ENCODE measurements at regions not wholly inside any gene's neighbourhood (a gene's known extent, or its start where the extent isn't known, plus 50 kb on each side); places are given as distances from the start of the nearest gene placed in this dataset.

GRCh38 chr4:32858971-32859370 lies 2138.8 kb downstream of the PCDH7 start (continued):
- no peak for TF ChIP-seq BCL11A (IDR thresholded peaks at IDR 0.05; ENCODE audit: low read depth in 2 of 2, low read length in 2 of 2)
- TF ChIP-seq KDM5A (IDR thresholded peaks at IDR 0.05; ENCODE audit: low read length) = no peak
